ENCODE measurements at regions not wholly inside any gene's neighbourhood (a gene's known extent, or its start where the extent isn't known, plus 50 kb on each side); places are given as distances from the start of the nearest gene placed in this dataset.
"Not testable (repeated sequence)": the region's sequence is repeated elsewhere in the genome, so short reads cannot be mapped to it uniquely, and the experiment has no call there.

DNA sequence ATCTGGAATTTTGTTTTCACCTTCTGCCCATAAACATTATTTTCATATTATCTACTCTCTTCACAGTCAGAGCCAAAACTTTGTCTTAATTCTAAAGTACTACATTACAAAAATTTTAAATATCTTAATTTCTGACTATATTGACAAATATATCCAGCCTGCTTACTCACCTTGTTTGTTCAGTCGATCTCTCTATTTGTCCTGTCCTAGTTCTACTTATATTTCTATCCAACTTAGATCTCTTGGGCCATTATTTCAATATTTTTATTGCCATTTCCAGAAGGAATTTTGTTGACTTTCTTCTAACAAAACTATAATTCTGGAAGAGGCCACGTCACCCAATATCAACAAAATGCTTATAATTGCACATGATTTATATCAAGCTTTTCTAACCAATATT, 652.8 kb upstream of the CTNND2 start:
- DNase-seq (ENCODE audit: low read depth), result no peak
- TF ChIP-seq, protein P1, sequence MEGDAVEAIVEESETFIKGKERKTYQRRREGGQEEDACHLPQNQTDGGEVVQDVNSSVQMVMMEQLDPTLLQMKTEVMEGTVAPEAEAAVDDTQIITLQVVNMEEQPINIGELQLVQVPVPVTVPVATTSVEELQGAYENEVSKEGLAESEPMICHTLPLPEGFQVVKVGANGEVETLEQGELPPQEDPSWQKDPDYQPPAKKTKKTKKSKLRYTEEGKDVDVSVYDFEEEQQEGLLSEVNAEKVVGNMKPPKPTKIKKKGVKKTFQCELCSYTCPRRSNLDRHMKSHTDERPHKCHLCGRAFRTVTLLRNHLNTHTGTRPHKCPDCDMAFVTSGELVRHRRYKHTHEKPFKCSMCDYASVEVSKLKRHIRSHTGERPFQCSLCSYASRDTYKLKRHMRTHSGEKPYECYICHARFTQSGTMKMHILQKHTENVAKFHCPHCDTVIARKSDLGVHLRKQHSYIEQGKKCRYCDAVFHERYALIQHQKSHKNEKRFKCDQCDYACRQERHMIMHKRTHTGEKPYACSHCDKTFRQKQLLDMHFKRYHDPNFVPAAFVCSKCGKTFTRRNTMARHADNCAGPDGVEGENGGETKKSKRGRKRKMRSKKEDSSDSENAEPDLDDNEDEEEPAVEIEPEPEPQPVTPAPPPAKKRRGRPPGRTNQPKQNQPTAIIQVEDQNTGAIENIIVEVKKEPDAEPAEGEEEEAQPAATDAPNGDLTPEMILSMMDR (IDR thresholded peaks at IDR 0.05; ENCODE audit: insufficient read depth, low read depth, low read length), result no peak
- H3K4me3 ChIP-seq (ENCODE audit: low read depth, low read length), result no peak overlapping the region

DNA sequence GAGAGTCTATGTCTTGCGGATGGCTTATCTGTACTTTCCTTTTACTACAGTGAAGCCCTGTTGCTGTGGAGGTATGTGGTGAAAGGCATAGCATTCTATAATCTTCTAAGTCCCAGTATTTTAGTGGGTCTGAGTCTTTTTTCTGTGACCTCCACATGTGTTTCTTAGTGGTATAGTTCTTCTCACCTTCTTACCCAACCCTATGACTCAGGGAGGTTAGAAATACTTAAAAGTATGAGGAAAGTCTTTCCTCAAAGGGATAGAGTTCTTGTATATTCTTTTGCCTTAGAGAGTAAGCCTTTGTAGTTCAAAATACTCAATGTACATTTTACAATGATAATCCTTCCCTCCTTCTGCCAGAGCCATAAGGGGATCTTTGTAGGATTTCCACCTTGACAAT, 621.9 kb upstream of the CTNND2 start:
- H3K4me3 ChIP-seq (ENCODE audit: low read depth, low read length), result no peak overlapping the region
- DNase-seq (ENCODE audit: low read depth), result peak; percentile 2
- TF ChIP-seq, protein P1 (IDR thresholded peaks at IDR 0.05; ENCODE audit: insufficient read depth, low read depth, low read length), result no peak

DNA sequence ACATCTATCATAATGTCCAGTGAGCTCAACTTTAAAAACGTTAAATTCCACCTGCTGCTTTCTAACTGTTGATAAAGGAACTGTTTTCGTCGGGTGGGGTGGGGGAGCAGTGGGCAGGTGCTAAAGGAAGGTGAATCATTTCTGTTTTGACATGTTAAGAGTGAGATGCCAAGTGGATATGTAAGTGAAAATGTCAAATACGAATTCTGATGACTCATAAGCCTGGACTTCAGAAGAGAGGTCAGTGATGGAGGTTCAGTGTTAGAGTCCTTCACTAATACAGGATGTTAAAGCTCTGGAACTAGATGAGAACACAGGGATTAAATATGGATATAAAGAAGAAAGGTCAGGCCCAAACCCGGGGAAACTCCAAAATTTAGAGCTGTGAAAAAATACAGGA, 617.9 kb upstream of the CTNND2 start:
- TF ChIP-seq, protein P1 (IDR thresholded peaks at IDR 0.05; ENCODE audit: insufficient read depth, low read depth, low read length), result no peak
- H3K4me3 ChIP-seq (ENCODE audit: low read depth, low read length), result no peak overlapping the region
- DNase-seq (ENCODE audit: low read depth), result no peak

DNA sequence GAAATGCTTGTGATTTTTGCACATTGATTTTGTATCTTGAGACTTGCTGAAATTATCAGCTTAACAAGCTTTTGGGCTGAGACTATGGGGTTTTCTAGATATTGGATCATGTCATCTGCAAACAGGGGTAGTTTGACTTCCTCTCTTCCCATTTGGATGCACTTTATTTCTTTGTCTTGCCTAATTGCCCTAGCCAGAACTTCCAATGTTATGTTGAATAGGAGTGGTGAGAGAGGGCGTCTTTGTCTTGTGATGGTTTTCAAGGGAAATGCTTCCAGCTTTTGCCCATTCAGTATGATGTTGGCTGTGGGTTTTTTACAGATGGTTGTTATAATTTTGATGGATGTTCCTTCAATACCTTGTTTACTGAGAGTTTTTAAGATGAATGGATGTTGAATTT, 600.7 kb upstream of the CTNND2 start:
- not testable (repeated sequence) for H3K4me3 ChIP-seq (ENCODE audit: low read depth, low read length); DNase-seq (ENCODE audit: low read depth)

DNA sequence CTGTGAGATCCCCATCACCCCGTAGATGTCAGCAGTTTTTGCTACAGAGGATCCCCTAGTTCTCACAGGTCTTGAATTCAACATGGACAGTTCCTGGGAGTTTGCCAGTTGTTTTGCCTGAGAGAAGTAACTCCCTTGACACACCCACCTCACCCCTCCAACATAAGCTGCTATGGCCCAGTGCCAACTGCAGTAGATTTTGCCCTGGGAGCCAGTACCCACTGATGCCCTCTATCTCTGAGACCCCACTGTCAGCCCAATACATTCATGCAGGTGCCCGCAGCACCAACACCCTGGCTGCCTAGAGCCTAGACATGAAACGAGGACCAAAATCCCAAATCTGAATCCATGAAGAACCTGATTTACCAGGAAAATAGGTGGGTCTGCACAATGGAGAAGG, 583.9 kb upstream of the CTNND2 start:
- TF ChIP-seq, protein P1 (IDR thresholded peaks at IDR 0.05; ENCODE audit: insufficient read depth, low read depth, low read length), result no peak
- no peak for DNase-seq (ENCODE audit: low read depth)
- H3K4me3 ChIP-seq (ENCODE audit: low read depth, low read length), result no peak overlapping the region

DNA sequence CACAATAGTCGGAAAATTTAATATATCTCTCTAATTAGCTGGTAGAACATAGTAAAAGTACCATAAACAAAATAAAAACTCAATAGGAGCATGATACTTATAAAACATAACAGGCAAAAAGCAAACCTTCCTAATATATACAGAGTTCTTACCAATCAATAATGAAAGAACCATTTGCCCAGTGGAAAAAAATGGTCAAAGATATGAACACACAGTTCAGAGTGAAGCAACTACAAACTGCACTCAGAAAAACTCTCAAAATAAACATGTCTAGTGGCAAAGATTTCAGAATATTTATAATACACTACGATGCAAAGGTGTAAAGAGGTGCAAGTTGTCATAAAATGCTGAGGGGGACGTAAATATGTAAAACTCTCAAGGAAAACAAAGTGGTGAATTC, 576.2 kb upstream of the CTNND2 start:
- H3K4me3 ChIP-seq (ENCODE audit: low read depth, low read length), result no peak overlapping the region
- no peak for DNase-seq (ENCODE audit: low read depth)
- TF ChIP-seq, protein P1 (IDR thresholded peaks at IDR 0.05; ENCODE audit: insufficient read depth, low read depth, low read length), result no peak

DNA sequence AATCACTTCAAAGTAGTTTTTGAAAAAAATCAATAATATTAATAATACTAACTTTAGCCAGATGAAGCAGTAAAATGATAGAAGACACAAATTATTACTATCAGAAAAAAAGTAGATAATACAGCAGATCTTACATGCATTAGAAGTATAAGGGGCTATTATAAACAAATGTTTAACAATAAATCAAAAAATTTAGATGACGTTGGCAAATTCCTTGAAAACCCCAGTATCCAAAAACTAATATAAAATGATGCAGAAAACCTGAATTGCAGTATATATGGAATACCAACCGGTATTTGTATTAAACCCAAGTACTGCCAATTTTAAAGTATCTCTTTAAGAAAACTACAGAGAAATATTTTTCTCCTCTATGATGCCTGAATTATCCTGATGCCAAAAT, 573.3 kb upstream of the CTNND2 start:
- no peak for DNase-seq (ENCODE audit: low read depth)
- TF ChIP-seq, protein P1 (IDR thresholded peaks at IDR 0.05; ENCODE audit: insufficient read depth, low read depth, low read length), result no peak

More for the DNA sequence above, 573.3 kb upstream of the CTNND2 start:
- no peak overlapping the region for H3K4me3 ChIP-seq (ENCODE audit: low read depth, low read length)

Data from fibroblast of villous mesenchyme (primary cell).